Liver (tissue), 8 donors: ENCODE measurements at regions not wholly inside any gene's neighbourhood (a gene's known extent, or its start where the extent isn't known, plus 50 kb on each side); places are given as distances from the start of the nearest gene placed in this dataset.

Experiments used
- DNase-seq: peaks from one replicate; pipeline ENCODE4 v3.0.0-alpha.2; 2017; ENCODE audit warnings: low spot score
- H3K27ac ChIP-seq, 2 donors: one replicate each; pipeline ENCODE4 v1.7.0; 2013; ENCODE audit warnings: inconsistent platforms in 2 of 2, low read length in 2 of 2, control low read depth in 1 of 2, low read depth in 1 of 2, mild to moderate bottlenecking in 1 of 2
- H3K27me3 ChIP-seq, 4 donors: one replicate each; pipeline versions ENCODE4 v1.6.1 to v1.7.0; 2013; ENCODE audit warnings: low read length in 3 of 4, inconsistent platforms in 1 of 4, mild to moderate bottlenecking in 1 of 4, moderate library complexity in 1 of 4; ENCODE audit not compliant: control insufficient read depth in 4 of 4, insufficient read depth in 4 of 4
- H3K36me3 ChIP-seq, 4 donors: one replicate each; pipeline versions ENCODE4 v1.6.1 to v1.7.0; 2013; ENCODE audit warnings: low read length in 3 of 4, mild to moderate bottlenecking in 3 of 4, low read depth in 1 of 4, moderate library complexity in 1 of 4; ENCODE audit not compliant: control insufficient read depth in 4 of 4, insufficient read depth in 3 of 4
- H3K4me1 ChIP-seq, 4 donors: one replicate each; pipeline versions ENCODE4 v1.6.1 to v1.7.0; 2013; ENCODE audit warnings: low read length in 3 of 4, mild to moderate bottlenecking in 3 of 4, moderate library complexity in 1 of 4; ENCODE audit not compliant: control insufficient read depth in 4 of 4, insufficient read depth in 4 of 4
- H3K4me3 ChIP-seq, 3 donors: one replicate each; pipeline versions ENCODE4 v1.6.1 to v1.7.0; 2013; ENCODE audit warnings: low read length in 3 of 3, control low read depth in 1 of 3, low read depth in 1 of 3, mild to moderate bottlenecking in 1 of 3
- H3K9ac ChIP-seq, 2 donors: one replicate each; pipeline ENCODE4 v1.7.0; 2013; ENCODE audit warnings: low read length in 2 of 2, mild to moderate bottlenecking in 2 of 2, moderate library complexity in 2 of 2, control low read depth in 1 of 2, low read depth in 1 of 2
- H3K9me3 ChIP-seq, 4 donors: one replicate each; pipeline versions ENCODE4 v1.6.1 to v1.7.0; 2013; ENCODE audit warnings: low read length in 3 of 4; ENCODE audit not compliant: control insufficient read depth in 4 of 4
- EGR1 ChIP-seq, 2 donors: IDR thresholded peaks; 2 replicates each; pipeline ENCODE4 v1.6.1; 2016 to 2018; ENCODE audit warnings: antibody characterized with exemption in 2 of 2, low read depth in 2 of 2
- FOXA1 ChIP-seq: IDR thresholded peaks from 2 replicates; pipeline ENCODE4 v1.6.1; 2016; ENCODE audit warnings: antibody characterized with exemption
- FOXA2 ChIP-seq: IDR thresholded peaks from 2 replicates; pipeline ENCODE4 v1.6.1; 2016; ENCODE audit warnings: antibody characterized with exemption
- GABPA ChIP-seq, 2 donors: IDR thresholded peaks in 1 of 2; conservative IDR thresholded peaks in 1 of 2; 2 replicates each; pipeline ENCODE4 v1.6.1; 2016; ENCODE audit warnings: antibody characterized with exemption in 2 of 2, mild to moderate bottlenecking in 1 of 2, moderate library complexity in 1 of 2
- HNF4A ChIP-seq, 2 donors: conservative IDR thresholded peaks; 2 replicates each; pipeline ENCODE4 v1.6.1; 2016; ENCODE audit warnings: antibody characterized with exemption in 2 of 2, mild to moderate bottlenecking in 2 of 2
- HNF4G ChIP-seq: IDR thresholded peaks from 2 replicates; pipeline ENCODE4 v1.6.1; 2016; ENCODE audit warnings: antibody characterized with exemption
- JUND ChIP-seq, 2 donors: IDR thresholded peaks; 2 replicates each; pipeline ENCODE4 v1.6.1; 2016; ENCODE audit warnings: antibody characterized with exemption in 2 of 2
- NR2F2 ChIP-seq: IDR thresholded peaks from 2 replicates; pipeline ENCODE4 v1.6.1; 2016; ENCODE audit warnings: antibody characterized with exemption
- RAD21 ChIP-seq, 2 donors: IDR thresholded peaks; 2 replicates each; pipeline ENCODE4 v1.6.1; 2016; ENCODE audit warnings: antibody characterized with exemption in 2 of 2, mild to moderate bottlenecking in 2 of 2
- RXRA ChIP-seq, 2 donors: IDR thresholded peaks; 2 replicates each; pipeline ENCODE4 v1.6.1; 2017 to 2018; ENCODE audit warnings: antibody characterized with exemption in 2 of 2, mild to moderate bottlenecking in 1 of 2
- SP1 ChIP-seq: IDR thresholded peaks from 2 replicates; pipeline ENCODE4 v1.6.1; 2018; ENCODE audit warnings: antibody characterized with exemption, mild to moderate bottlenecking
- TAF1 ChIP-seq: conservative IDR thresholded peaks from 2 replicates; pipeline ENCODE4 v1.6.1; 2016; ENCODE audit warnings: antibody characterized with exemption, mild to moderate bottlenecking
- YY1 ChIP-seq: IDR thresholded peaks from 2 replicates; pipeline ENCODE4 v1.6.1; 2016; ENCODE audit warnings: antibody characterized with exemption, mild to moderate bottlenecking
- WGBS: extraction: QIAGEN DNeasy Blood & Tissue Kit; methylation state at CpG from one replicate; pipeline ENCODE4 v1.1.7; 2013; 5-methylcytosine and 5-hydroxymethylcytosine counted together
- TF ChIP-seq, protein P1 (sequence below): IDR thresholded peaks from 2 replicates; pipeline ENCODE4 v1.6.1; 2016; ENCODE audit warnings: antibody characterized with exemption
- TF ChIP-seq, protein P2 (sequence below): IDR thresholded peaks from 2 replicates; pipeline ENCODE4 v1.6.1; 2016; ENCODE audit warnings: antibody characterized with exemption
- TF ChIP-seq, protein P3 (sequence below): IDR thresholded peaks from 2 replicates; pipeline ENCODE4 v1.6.1; 2016; ENCODE audit warnings: antibody characterized with exemption
- TF ChIP-seq, protein P4 (sequence below): fragments of 150-350 bp; IDR thresholded peaks from 2 replicates; pipeline ENCODE4 v1.5.1; 2017; ENCODE audit warnings: improper control_type of control experiment, low read depth, low read length; ENCODE audit not compliant: missing input control
- donor health status: healthy.
- donor health status: healthy.
- donor health status: healthy.
- donor health status: healthy.
- donor health status: healthy.

DNA sequence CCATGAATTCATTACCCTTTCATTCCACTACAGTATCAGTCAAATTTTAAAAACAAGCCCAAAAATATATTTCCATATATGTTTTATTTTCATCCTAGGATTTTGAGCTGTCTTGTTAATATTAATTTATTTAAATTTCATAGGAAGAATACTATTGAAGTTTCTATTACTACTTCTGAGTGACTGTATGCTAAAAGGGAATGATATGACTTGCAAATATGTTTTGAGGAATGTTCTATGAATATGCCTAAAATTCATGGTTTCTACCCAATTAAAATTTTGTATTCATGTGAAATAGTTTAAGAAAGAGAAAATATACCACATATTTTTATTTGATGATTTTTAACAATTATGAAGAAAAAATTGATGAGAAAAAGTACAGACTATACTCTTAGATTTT, 52.9 kb upstream of the BACH1 start:
- H3K27me3 ChIP-seq = no peaks in the 10 kb centered on the region
- H3K9ac ChIP-seq = no peak overlapping the region
- peaks cover 0 to 2% (median 0%) of the 10 kb centered on the region in 4 donors for H3K9me3 ChIP-seq
- no peaks in the 10 kb centered on the region for H3K36me3 ChIP-seq
- no peak for DNase-seq
- no peak overlapping the region for H3K4me3 ChIP-seq
- TF ChIP-seq FOXA2 (no peak), FOXA1 (no peak), NR2F2 (no peak), GABPA (IDR thresholded peaks at IDR 0.05 in 1 of 2, conservative IDR thresholded peaks at IDR 0.05 in 1 of 2) (no peak), TAF1 (no peak), HNF4A (conservative IDR thresholded peaks at IDR 0.05) (no peak), EGR1 (IDR thresholded peaks at IDR 0.05; ENCODE audit: low read depth in 2 of 2) (no peak), YY1 (no peak), RXRA (IDR thresholded peaks at IDR 0.05) (no peak), RAD21 (IDR thresholded peaks at IDR 0.05) (no peak)
- TF ChIP-seq, protein P1, sequence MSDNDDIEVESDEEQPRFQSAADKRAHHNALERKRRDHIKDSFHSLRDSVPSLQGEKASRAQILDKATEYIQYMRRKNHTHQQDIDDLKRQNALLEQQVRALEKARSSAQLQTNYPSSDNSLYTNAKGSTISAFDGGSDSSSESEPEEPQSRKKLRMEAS = no peak
- TF ChIP-seq, protein P2, sequence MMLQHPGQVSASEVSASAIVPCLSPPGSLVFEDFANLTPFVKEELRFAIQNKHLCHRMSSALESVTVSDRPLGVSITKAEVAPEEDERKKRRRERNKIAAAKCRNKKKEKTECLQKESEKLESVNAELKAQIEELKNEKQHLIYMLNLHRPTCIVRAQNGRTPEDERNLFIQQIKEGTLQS = no peak
- no peaks in the 10 kb centered on the region for H3K4me1 ChIP-seq
- H3K27ac ChIP-seq = no peak overlapping the region

DNA sequence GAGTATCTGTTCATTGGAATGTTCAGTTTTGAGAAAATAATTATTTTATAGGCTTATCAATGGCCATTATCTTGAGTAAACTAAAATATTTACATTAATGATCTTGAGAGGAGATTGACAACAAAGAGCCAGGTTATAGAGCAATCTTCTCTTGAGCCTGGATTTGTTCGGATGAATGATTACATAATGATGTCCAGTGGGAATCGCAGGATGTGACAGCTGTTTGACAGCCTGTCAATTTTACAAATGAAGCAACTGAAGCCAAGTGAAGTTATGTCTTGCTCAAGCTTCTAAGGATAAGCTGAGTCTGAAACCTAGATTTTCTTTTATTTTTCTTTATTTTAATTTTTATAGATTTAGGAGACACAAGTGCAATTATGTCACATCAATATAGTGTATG, 52.1 kb upstream of the BACH1 start:
- DNase-seq = no peak
- peaks cover 0 to 2% (median 0%) of the 10 kb centered on the region in 4 donors for H3K9me3 ChIP-seq
- no peaks in the 10 kb centered on the region for H3K27me3 ChIP-seq
- TF ChIP-seq RXRA (IDR thresholded peaks at IDR 0.05) (no peak), YY1 (no peak), NR2F2 (no peak), HNF4G (no peak), TAF1 (no peak), SP1 (no peak), FOXA1 (no peak), JUND (IDR thresholded peaks at IDR 0.05) (no peak), FOXA2 (no peak), HNF4A (conservative IDR thresholded peaks at IDR 0.05) (no peak), RAD21 (IDR thresholded peaks at IDR 0.05) (no peak)
- TF ChIP-seq, protein P3, sequence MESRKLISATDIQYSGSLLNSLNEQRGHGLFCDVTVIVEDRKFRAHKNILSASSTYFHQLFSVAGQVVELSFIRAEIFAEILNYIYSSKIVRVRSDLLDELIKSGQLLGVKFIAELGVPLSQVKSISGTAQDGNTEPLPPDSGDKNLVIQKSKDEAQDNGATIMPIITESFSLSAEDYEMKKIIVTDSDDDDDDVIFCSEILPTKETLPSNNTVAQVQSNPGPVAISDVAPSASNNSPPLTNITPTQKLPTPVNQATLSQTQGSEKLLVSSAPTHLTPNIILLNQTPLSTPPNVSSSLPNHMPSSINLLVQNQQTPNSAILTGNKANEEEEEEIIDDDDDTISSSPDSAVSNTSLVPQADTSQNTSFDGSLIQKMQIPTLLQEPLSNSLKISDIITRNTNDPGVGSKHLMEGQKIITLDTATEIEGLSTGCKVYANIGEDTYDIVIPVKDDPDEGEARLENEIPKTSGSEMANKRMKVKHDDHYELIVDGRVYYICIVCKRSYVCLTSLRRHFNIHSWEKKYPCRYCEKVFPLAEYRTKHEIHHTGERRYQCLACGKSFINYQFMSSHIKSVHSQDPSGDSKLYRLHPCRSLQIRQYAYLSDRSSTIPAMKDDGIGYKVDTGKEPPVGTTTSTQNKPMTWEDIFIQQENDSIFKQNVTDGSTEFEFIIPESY = no peak
- TF ChIP-seq, protein P4, sequence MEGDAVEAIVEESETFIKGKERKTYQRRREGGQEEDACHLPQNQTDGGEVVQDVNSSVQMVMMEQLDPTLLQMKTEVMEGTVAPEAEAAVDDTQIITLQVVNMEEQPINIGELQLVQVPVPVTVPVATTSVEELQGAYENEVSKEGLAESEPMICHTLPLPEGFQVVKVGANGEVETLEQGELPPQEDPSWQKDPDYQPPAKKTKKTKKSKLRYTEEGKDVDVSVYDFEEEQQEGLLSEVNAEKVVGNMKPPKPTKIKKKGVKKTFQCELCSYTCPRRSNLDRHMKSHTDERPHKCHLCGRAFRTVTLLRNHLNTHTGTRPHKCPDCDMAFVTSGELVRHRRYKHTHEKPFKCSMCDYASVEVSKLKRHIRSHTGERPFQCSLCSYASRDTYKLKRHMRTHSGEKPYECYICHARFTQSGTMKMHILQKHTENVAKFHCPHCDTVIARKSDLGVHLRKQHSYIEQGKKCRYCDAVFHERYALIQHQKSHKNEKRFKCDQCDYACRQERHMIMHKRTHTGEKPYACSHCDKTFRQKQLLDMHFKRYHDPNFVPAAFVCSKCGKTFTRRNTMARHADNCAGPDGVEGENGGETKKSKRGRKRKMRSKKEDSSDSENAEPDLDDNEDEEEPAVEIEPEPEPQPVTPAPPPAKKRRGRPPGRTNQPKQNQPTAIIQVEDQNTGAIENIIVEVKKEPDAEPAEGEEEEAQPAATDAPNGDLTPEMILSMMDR = no peak
- H3K4me1 ChIP-seq = no peaks in the 10 kb centered on the region
- no peak overlapping the region for H3K9ac ChIP-seq
- H3K36me3 ChIP-seq = no peaks in the 10 kb centered on the region
- no peak overlapping the region for H3K27ac ChIP-seq
- no peak overlapping the region for H3K4me3 ChIP-seq
- 85% methylated on average over 2 of the region's 2 CpGs for WGBS
